ENCODE measurements at regions not wholly inside any gene's neighbourhood (a gene's known extent, or its start where the extent isn't known, plus 50 kb on each side); places are given as distances from the start of the nearest gene placed in this dataset.

DNA sequence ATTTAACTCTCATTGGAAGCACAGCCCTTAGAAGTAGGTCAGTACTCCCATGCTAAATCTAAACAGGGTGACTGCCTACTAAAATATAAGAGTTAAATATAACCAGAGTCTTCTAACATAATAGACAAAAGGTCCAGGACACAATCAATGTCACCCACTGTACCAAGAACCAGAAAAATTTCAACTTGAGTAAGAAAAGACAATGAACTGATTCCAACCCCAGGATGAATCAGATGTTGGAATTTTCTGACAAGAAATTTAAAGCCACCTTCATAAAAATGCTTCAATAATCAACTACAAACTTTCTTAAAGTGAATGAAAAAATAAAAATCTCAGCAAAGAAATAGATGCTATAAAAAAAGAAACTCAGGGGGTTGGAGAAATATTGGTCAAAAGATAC is 71.3 kb upstream of the NPAS2 start:
- BruUV-seq (replicated peaks), result no TSS peak
- H3K9me3 ChIP-seq (replicated peaks; ENCODE audit: control insufficient read depth, insufficient read depth, low read length), result no peaks in the 10 kb centered on the region
- no peak overlapping the region for H3K9ac ChIP-seq (replicated peaks; ENCODE audit: extremely low read depth, insufficient read depth, low read length)
- FAIRE-seq (no peak), DNase-seq (ENCODE audit: low read depth, low spot score) (no peak)
- H3K36me3 ChIP-seq (ENCODE audit: control insufficient read depth in 2 of 2, extremely low read depth in 1 of 2, insufficient read depth in 2 of 2, low read length in 2 of 2), result no peaks in the 10 kb centered on the region
- H2AFZ ChIP-seq (ENCODE audit: low read depth, low read length), result no peak overlapping the region
- intact Hi-C loops (cut with micrococcal nuclease) (no loop called here), dilution Hi-C loops (cut with MboI; ENCODE audit: extremely low pct_ligation_motif_present, low sequenced_read_pairs) (no loop called here)
- no peak overlapping the region for H3K4me3 ChIP-seq (replicated peaks in 1 of 3; ENCODE audit: insufficient read depth in 1 of 3, low read depth in 1 of 3, low read length in 3 of 3)
- no peaks in the 10 kb centered on the region for H4K20me1 ChIP-seq (replicated peaks; ENCODE audit: control insufficient read depth, extremely low read depth, insufficient read depth, low read length)
- H3K27me3 ChIP-seq (ENCODE audit: control insufficient read depth in 2 of 2, insufficient read depth in 2 of 2, low read length in 2 of 2), result no peaks in the 10 kb centered on the region
- H3K4me2 ChIP-seq (ENCODE audit: insufficient read depth, low read length), result no peak overlapping the region
- H3K79me2 ChIP-seq (ENCODE audit: control insufficient read depth, insufficient read depth, low read length), result no peaks in the 10 kb centered on the region
- POLR2A ChIA-PET, result no interaction called here
- H3K9me1 ChIP-seq (replicated peaks; ENCODE audit: control insufficient read depth, extremely low read depth, insufficient read depth, low read length), result no peaks in the 10 kb centered on the region
- TF ChIP-seq, protein P1, sequence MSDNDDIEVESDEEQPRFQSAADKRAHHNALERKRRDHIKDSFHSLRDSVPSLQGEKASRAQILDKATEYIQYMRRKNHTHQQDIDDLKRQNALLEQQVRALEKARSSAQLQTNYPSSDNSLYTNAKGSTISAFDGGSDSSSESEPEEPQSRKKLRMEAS (IDR thresholded peaks at IDR 0.05; ENCODE audit: insufficient read depth, insufficient read length), result no peak
- CTCF ChIA-PET, result interaction anchor here (1.3 kb wide), 1 partner anchor 13 kb away, joined by 3 read pairs; no protein-coding TSS in a partner anchor
- no peak overlapping the region for H3K27ac ChIP-seq (ENCODE audit: insufficient read depth, low read depth, low read length)
- no peaks in the 10 kb centered on the region for H3K4me1 ChIP-seq (ENCODE audit: control insufficient read depth, extremely low read depth, insufficient read depth, low read length)

DNA sequence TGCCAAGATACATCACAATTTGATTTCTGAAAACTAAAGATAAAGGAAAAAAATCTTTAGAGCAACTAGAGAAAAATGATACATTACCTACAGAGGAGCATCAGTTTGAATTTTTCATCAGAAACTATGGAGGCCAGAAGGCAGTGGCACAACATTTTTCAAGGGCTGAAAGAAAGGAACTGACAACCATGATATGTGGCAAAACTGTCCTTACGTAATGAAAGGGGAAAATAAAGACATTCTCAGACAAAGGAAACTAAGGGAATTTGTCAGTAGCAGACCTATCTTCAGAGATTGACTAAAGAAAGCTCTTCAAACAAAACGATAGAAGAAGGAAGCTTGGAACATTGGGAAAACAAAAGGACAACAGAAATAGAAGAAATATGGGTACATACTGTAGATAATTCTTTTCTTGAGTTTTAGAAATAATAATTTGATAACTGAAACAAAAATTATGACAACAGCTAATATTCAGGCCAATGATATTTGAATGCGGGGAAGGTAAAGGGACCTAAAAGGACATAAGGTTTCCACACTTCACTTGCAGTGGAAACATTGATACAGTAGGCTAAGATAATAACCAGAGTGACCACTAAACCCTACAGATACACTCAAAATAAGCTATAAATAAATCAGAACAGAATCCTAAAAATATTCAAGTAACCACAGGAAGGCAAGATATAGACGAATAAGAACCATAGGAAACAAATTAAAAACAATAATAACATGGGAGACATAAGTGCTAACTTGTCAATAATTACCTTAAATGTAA is 70.0 kb upstream of the NPAS2 start:
- DNase-seq (ENCODE audit: low read depth, low spot score), result no peak
- CTCF ChIA-PET, result interaction anchor here (1.3 kb wide), 1 partner anchor 15 kb away, joined by 3 read pairs; no protein-coding TSS in a partner anchor
- H3K9ac ChIP-seq (replicated peaks; ENCODE audit: extremely low read depth, insufficient read depth, low read length), result no peak overlapping the region
- H4K20me1 ChIP-seq (replicated peaks; ENCODE audit: control insufficient read depth, extremely low read depth, insufficient read depth, low read length), result no peaks in the 10 kb centered on the region
- no peak overlapping the region for H3K4me2 ChIP-seq (ENCODE audit: insufficient read depth, low read length)
- intact Hi-C loops (cut with micrococcal nuclease), result no loop called here
- TF ChIP-seq, protein P2, sequence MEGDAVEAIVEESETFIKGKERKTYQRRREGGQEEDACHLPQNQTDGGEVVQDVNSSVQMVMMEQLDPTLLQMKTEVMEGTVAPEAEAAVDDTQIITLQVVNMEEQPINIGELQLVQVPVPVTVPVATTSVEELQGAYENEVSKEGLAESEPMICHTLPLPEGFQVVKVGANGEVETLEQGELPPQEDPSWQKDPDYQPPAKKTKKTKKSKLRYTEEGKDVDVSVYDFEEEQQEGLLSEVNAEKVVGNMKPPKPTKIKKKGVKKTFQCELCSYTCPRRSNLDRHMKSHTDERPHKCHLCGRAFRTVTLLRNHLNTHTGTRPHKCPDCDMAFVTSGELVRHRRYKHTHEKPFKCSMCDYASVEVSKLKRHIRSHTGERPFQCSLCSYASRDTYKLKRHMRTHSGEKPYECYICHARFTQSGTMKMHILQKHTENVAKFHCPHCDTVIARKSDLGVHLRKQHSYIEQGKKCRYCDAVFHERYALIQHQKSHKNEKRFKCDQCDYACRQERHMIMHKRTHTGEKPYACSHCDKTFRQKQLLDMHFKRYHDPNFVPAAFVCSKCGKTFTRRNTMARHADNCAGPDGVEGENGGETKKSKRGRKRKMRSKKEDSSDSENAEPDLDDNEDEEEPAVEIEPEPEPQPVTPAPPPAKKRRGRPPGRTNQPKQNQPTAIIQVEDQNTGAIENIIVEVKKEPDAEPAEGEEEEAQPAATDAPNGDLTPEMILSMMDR (IDR thresholded peaks at IDR 0.05; ENCODE audit: extremely low read depth in 1 of 2, insufficient read depth in 1 of 2, low read depth in 1 of 2, low read length in 2 of 2), result no peak
- no peak for TF ChIP-seq FOS (IDR thresholded peaks at IDR 0.05; ENCODE audit: borderline replicate concordance, insufficient read depth, low read length)
- TF ChIP-seq, protein P1 (IDR thresholded peaks at IDR 0.05; ENCODE audit: insufficient read depth, insufficient read length), result no peak
- TF ChIP-seq MYC (IDR thresholded peaks at IDR 0.05; ENCODE audit: low read depth, low read length), result no peak
- TF ChIP-seq JUN (IDR thresholded peaks at IDR 0.05; ENCODE audit: borderline replicate concordance, insufficient read depth, insufficient read length, low read depth), result no peak
- no peak for TF ChIP-seq POLR2AphosphoS5 (IDR thresholded peaks at IDR 0.05; ENCODE audit: insufficient read depth, low read depth, low read length)
- no peak for TF ChIP-seq GATA2 (IDR thresholded peaks at IDR 0.05; ENCODE audit: insufficient read depth, insufficient read length, low read depth, low read length)
- no peak overlapping the region for H3K27ac ChIP-seq (ENCODE audit: insufficient read depth, low read depth, low read length)
- no TSS peak for BruUV-seq (replicated peaks)
- H3K27me3 ChIP-seq (ENCODE audit: control insufficient read depth in 2 of 2, insufficient read depth in 2 of 2, low read length in 2 of 2), result no peaks in the 10 kb centered on the region
- H3K79me2 ChIP-seq (ENCODE audit: control insufficient read depth, insufficient read depth, low read length), result no peaks in the 10 kb centered on the region
- no peaks in the 10 kb centered on the region for H3K36me3 ChIP-seq (ENCODE audit: control insufficient read depth in 2 of 2, extremely low read depth in 1 of 2, insufficient read depth in 2 of 2, low read length in 2 of 2)
- no peak overlapping the region for H3K4me3 ChIP-seq (replicated peaks in 1 of 3; ENCODE audit: insufficient read depth in 1 of 3, low read depth in 1 of 3, low read length in 3 of 3)
- no peaks in the 10 kb centered on the region for H3K9me3 ChIP-seq (replicated peaks; ENCODE audit: control insufficient read depth, insufficient read depth, low read length)
- H3K9me1 ChIP-seq (replicated peaks; ENCODE audit: control insufficient read depth, extremely low read depth, insufficient read depth, low read length), result no peaks in the 10 kb centered on the region
- dilution Hi-C loops (cut with MboI; ENCODE audit: extremely low pct_ligation_motif_present, low sequenced_read_pairs), result no loop called here
- H2AFZ ChIP-seq (ENCODE audit: low read depth, low read length), result no peak overlapping the region
- no peak for FAIRE-seq
- POLR2A ChIA-PET, result no interaction called here
- no peaks in the 10 kb centered on the region for H3K4me1 ChIP-seq (ENCODE audit: control insufficient read depth, extremely low read depth, insufficient read depth, low read length)
